Stimulated activated naive CD8-positive, alpha-beta T cell treated with anti-CD3 and anti-CD28 coated beads, Interleukin-15, Interleukin-2, amounts not matched to agents 100 U/mL and 50 U/mL, for 24 hours (primary cell): ENCODE measurements at regions not wholly inside any gene's neighbourhood (a gene's known extent, or its start where the extent isn't known, plus 50 kb on each side); places are given as distances from the start of the nearest gene placed in this dataset.

Experiments
- ATAC-seq: fragments of 150-1000 bp; cut with Tn5 transposase; one replicate; pipeline ENCODE4 v1.10.0; 2021
- DNase-seq: peaks from one replicate; pipeline ENCODE4 v3.0.0; 2021

DNA sequence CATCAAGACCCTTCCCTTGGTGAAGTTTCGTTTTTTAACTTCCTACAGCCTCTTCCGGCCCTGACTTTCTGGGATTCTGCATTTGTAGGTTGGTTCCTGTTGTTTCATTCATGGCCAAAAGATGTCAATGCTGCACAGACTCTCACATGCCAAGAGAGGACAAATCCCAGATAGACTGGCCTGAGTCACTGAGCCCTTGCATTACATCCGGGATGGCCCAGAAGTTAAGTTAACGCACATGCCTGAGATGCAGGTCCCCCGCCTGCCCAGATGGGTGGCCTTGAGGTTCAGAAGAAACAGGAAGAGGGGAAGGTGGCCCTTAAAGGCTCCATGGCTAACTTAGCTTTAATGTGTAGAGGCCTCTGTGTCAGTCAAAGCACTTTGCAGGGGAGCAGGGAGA lies 51.6 kb upstream of the SRGAP3 start:
- DNase-seq (no peak), ATAC-seq (no peak)

DNA sequence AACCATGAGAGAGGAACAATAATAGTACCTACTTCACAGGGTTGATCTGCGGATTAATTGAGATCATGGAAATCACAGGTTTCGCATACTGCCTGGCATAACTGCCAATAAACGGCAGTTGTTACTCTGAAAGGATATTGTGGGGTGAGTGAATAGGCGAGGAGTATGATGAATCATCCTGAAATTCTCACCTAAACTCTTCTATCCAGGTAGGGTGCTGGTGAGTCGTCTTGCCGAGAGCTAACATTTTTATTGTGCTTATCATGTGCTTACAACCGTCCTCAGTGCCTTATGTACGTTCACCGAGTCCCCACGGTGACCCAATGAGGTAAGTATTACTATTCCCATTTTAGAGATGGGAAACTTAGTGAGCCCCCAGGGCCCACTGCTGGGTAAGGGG lies 52.4 kb upstream of the SRGAP3 start:
- ATAC-seq (peak; percentile 50), DNase-seq (no peak)

DNA sequence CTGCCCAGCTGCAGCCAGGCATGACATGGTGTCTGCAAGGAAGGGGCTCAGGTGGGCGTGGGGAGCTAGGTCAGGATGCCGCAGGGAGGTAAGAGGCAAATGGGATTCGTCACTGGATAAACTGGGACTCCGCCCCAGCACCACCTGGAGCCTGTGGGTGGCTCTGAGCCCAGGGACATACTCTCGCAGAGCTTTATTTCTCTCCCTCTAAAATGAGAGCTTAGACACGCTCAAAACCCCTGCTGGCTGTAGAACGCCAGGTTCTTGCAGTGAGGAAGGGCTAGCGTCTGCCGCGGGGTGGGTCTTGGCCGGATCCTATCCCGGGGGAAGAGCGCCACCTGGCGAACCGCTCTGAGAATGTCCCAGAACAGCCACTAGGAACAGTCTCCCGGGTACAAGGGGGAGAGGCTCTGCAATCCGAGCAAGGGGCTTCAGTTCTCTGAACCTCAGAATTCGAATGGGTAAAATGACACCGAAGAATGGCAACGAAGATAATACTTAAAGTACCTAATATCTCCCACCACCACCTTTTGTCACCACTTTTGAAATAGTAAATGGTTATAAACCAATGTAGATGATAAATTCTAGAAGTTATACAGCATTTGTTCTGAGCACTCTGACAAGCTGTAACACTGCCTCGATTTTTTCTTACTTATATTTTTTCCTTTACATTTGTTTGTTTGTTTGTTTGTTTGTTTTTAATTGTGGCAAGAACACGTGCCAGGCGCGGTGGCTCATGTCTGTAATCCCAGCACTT lies 53.2 kb upstream of the SRGAP3 start:
- DNase-seq, result peak; percentile 80
- ATAC-seq, result peak; percentile 96

DNA sequence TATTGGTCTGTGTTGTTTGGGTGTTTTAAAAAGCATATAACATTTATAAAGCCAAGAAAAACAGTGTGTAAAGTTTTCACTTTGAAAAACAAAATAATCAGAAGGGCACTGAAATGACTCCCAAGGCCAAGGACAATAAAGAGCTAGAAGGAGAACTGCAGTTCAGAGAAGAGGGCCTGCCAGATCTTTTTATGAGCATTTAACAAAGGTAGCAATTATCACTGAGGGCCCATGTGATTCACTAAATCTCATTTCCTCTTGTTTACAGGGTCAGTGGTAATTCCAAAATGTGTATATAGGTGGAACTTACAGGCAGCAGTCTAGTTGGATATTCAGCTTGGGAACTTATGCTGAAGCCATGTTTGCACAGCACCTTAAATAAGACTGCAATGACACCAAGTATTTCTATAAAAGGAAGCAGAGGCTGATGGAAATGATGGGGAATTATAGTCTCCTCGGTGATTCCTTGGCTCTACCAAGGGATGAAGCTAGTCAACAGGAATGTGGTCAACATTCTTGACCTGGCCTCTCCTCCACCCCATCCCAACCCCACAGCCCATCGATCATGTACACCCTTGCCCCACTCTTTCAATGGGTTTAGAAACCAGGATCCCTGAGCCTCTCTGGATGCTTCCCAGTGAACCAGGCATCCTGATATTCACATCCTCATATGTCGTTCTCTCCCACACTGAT lies 54.4 kb upstream of the THUMPD3 start:
- no peak for ATAC-seq
- no peak for DNase-seq

DNA sequence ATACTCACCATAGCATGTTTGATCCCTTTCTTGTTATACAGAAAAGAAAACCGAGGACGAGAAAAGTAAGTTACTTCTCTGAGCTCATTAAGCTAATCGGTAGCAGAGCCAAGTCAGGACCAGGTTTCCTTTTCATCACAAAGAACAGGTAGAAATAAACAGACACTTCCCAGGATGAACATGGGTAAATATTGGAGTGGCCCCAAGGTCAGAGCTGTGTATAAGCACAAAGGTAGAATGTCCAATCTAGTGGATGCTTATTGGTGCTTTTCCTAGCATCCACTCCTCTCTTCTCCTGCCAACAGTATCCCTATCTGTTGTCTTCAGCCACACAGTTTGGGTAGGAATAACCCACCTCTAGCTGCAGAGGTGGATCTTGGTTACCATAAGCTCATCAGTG lies 52.8 kb upstream of the THUMPD3 start:
- no peak for DNase-seq
- no peak for ATAC-seq

DNA sequence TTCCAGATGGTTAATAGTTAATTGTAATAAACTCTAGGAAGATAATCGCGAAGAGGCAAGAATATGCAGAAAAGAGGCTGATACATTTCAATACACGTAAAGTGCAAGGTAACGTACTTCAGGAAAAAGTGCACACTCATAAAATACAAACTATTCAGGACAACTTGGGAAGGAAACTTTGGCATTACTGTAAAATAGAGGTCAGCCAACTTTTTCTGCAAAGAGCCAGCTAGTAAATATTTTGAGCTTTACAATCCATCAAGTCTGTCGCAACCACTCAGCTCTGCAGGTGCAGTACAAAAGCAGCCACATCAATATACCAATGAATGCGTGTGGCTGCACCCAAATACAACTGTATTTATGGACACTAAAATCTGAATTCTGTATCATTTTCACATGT lies 51.6 kb upstream of the THUMPD3 start:
- no peak for ATAC-seq
- no peak for DNase-seq
